ENCODE measurements at regions not wholly inside any gene's neighbourhood (a gene's known extent, or its start where the extent isn't known, plus 50 kb on each side); places are given as distances from the start of the nearest gene placed in this dataset.

DNA sequence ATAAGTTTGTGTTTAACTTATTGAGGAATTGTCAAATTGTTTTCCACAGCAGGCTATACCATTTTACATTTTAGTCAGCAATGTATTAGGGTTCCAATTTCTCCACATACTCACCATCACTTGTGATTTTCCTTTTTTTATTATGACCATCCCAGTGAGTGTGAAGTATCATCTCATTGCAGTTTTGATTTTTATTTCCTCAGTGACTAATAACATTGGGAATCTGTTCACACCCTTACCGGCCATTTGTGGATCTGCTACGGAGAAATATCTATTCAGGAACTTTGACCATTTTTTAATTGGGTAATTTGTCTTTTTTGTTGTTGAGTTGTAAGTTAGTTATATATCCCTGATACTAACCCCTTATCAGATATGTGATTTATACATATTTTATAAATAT lies 54.8 kb upstream of the LMCD1 start:
- TF ChIP-seq, protein P1, sequence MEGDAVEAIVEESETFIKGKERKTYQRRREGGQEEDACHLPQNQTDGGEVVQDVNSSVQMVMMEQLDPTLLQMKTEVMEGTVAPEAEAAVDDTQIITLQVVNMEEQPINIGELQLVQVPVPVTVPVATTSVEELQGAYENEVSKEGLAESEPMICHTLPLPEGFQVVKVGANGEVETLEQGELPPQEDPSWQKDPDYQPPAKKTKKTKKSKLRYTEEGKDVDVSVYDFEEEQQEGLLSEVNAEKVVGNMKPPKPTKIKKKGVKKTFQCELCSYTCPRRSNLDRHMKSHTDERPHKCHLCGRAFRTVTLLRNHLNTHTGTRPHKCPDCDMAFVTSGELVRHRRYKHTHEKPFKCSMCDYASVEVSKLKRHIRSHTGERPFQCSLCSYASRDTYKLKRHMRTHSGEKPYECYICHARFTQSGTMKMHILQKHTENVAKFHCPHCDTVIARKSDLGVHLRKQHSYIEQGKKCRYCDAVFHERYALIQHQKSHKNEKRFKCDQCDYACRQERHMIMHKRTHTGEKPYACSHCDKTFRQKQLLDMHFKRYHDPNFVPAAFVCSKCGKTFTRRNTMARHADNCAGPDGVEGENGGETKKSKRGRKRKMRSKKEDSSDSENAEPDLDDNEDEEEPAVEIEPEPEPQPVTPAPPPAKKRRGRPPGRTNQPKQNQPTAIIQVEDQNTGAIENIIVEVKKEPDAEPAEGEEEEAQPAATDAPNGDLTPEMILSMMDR (IDR thresholded peaks at IDR 0.05 in 2 of 3, conservative IDR thresholded peaks at IDR 0.05 in 1 of 3; ENCODE audit: control insufficient read depth in 2 of 3, extremely low read depth in 1 of 3, insufficient read depth in 1 of 3, low read depth in 3 of 3, low read length in 3 of 3) = no peak
- TF ChIP-seq SPI1 (IDR thresholded peaks at IDR 0.05; ENCODE audit: borderline replicate concordance, insufficient read depth, low read depth, low read length) = no peak
- TF ChIP-seq NFIC (IDR thresholded peaks at IDR 0.05; ENCODE audit: low read depth, low read length) = no peak
